HFFc6 (cell line): ENCODE measurements at regions not wholly inside any gene's neighbourhood (a gene's known extent, or its start where the extent isn't known, plus 50 kb on each side); places are given as distances from the start of the nearest gene placed in this dataset.

ENCODE experiments used
- DNase-seq: peaks from one replicate; pipeline ENCODE4 v3.0.0-alpha.2; 2018
- H3K27ac Mint-ChIP-seq: 2 replicates; pipeline ENCODE4 v1.8.0; 2020; ENCODE audit warnings: mild to moderate bottlenecking, mixed read lengths
- H3K27me3 Mint-ChIP-seq: 2 replicates; pipeline ENCODE4 v1.8.0; 2021; ENCODE audit warnings: mild to moderate bottlenecking, moderate library complexity, mixed read lengths; ENCODE audit not compliant: insufficient read depth
- H3K36me3 Mint-ChIP-seq: 2 replicates; pipeline ENCODE4 v1.8.0; 2021; ENCODE audit warnings: low read depth, mixed read lengths
- H3K4me1 Mint-ChIP-seq: 2 replicates; pipeline ENCODE4 v1.8.0; 2020; ENCODE audit warnings: low read depth, mixed read lengths
- H3K4me3 Mint-ChIP-seq: 2 replicates; pipeline ENCODE4 v1.8.0; 2020; ENCODE audit warnings: mild to moderate bottlenecking, moderate library complexity, mixed read lengths
- H3K9me3 Mint-ChIP-seq: 2 replicates; pipeline ENCODE4 v1.8.0; 2020; ENCODE audit warnings: mild to moderate bottlenecking, mixed read lengths
- TF ChIP-seq, protein P1 (sequence below): fragments of 200-600 bp; sonication (generic); IDR thresholded peaks from 2 replicates; pipeline ENCODE4 v1.5.0; 2021; ENCODE audit warnings: antibody characterized with exemption, mild to moderate bottlenecking

DNA sequence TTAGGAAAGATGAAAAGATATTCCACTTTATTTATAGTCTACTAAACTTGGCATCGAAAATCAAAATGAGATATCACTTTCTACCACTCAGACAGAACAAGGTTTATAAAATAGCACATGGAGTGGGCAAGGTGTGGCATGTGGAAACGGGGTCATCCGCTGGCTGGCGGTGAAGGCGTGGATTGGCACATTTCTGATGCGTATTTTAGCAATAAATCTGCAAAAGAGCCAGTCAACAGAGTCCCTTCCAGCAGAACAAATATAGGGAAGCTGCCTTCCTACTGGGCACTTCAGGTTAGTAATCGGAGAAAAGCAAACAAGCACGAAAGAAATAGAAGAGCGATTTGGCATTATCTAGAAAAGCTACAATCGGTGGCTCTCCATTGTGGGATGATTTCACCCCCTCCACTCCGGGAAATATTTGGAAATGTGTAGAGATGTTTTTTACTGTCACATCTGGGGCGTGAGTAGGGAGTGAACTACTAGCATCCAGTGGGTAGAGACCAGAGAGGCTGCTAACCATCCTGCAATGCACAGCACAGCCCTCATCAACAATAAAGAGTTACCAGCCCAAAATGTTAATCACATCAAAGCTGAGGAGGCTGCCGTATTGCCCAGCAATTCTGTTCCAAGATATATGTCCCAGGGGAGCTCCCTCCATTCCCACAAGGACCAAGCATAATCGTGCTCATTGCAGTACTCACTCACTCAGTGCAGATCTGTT lies 116.1 kb upstream of the PEG3 start:
- Mint-ChIP-seq H3K36me3 (peaks cover 11% of the 10 kb centered on the region), H3K27ac (no peak overlapping the region), H3K27me3 (peaks cover 2% of the 10 kb centered on the region; the same call in 1 of the 2 replicates), H3K4me1 (no peaks in the 10 kb centered on the region), H3K4me3 (no peak overlapping the region), H3K9me3 (peaks cover 70% of the 10 kb centered on the region)
- TF ChIP-seq, protein P1, sequence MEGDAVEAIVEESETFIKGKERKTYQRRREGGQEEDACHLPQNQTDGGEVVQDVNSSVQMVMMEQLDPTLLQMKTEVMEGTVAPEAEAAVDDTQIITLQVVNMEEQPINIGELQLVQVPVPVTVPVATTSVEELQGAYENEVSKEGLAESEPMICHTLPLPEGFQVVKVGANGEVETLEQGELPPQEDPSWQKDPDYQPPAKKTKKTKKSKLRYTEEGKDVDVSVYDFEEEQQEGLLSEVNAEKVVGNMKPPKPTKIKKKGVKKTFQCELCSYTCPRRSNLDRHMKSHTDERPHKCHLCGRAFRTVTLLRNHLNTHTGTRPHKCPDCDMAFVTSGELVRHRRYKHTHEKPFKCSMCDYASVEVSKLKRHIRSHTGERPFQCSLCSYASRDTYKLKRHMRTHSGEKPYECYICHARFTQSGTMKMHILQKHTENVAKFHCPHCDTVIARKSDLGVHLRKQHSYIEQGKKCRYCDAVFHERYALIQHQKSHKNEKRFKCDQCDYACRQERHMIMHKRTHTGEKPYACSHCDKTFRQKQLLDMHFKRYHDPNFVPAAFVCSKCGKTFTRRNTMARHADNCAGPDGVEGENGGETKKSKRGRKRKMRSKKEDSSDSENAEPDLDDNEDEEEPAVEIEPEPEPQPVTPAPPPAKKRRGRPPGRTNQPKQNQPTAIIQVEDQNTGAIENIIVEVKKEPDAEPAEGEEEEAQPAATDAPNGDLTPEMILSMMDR, result no peak
- DNase-seq, result no peak

DNA sequence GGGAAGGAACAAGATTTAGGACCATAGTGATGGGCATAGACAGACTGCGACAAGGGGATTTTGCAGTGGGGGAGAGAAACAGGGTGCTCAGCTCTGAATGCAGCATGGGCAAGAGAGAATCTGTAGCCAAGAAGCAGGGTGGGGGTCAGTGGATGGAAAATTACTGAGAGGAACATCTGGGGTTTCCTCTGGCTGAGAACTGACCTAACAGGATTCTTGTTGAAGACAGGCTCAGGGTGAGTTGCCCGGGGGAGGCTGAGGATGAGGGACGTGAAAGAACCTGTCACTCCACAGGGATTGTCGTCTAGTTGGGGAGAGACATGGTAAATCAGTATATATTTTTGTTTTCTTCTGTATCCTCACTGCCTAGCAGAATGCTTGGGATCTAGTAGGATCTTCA lies 118.7 kb upstream of the PEG3 start:
- H3K36me3 Mint-ChIP-seq, result peaks cover 12% of the 10 kb centered on the region
- TF ChIP-seq, protein P1, result no peak
- peaks cover 80% of the 10 kb centered on the region for H3K9me3 Mint-ChIP-seq
- peaks cover 2% of the 10 kb centered on the region; the same call in 1 of the 2 replicates for H3K27me3 Mint-ChIP-seq
- DNase-seq, result no peak
- no peak overlapping the region for H3K27ac Mint-ChIP-seq
- H3K4me1 Mint-ChIP-seq, result no peaks in the 10 kb centered on the region
- H3K4me3 Mint-ChIP-seq, result no peak overlapping the region

DNA sequence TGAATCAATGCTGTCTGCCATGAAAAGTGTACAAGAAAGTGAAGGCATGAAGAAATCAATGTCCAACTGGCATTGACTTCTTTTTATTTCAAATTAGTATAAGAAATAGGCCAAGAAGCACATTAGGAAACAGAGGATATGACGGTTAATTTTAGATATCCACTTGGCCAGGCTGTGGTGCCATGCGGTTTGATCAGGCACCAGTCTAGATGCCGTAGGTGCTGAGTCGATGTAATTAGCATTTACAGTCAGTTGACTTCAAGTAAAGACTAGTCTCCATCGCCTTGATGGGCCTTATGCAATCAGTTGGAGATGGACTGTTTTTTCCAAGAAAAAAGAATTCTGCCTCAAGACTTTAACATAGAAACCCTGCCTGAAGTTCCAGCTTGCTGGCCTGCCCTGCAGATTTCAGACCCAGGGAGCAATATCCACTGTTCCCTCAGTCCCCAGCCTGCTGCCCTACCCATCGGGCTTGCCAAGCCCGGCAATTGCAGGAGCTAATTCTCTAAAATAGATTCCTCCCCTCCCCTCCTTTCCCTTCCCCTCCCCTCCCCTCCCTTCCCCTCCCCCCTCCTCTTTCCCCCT lies 120.5 kb upstream of the PEG3 start:
- TF ChIP-seq, protein P1, result no peak
- Mint-ChIP-seq H3K4me1 (no peaks in the 10 kb centered on the region), H3K27me3 (peaks cover under 1% of the 10 kb centered on the region; the same call in 1 of the 2 replicates), H3K36me3 (peaks cover 16% of the 10 kb centered on the region), H3K27ac (no peak overlapping the region), H3K4me3 (no peak overlapping the region), H3K9me3 (peaks cover 81% of the 10 kb centered on the region)
- no peak for DNase-seq

DNA sequence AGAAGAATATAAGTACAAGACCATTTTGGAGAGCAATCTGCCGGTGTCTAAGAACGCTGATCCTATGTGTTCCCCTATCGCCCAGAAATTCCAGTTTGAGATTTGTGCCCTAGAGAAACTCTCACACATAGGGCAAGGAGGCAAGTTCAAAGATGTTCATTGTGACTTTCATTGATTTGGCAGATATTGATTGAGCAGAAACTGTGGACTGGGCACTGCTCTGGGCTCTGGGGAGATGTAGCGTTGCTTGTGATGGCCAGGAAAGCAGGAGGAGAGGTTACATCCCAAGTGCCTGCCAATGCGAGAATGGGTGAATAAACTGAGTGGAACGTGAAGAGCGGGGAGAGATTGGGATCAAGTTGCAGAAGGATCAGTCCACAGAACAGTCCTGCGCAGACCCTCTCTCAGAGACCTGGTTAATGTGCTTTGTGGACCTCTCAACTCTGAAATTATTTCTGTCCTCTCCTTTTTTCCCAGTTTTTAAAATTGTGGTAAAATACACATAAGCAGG lies 123.9 kb upstream of the PEG3 start:
- Mint-ChIP-seq H3K27ac (no peak overlapping the region), H3K9me3 (peaks cover 68% of the 10 kb centered on the region), H3K4me3 (no peak overlapping the region), H3K27me3 (no peaks in the 10 kb centered on the region), H3K36me3 (peaks cover 11% of the 10 kb centered on the region), H3K4me1 (no peaks in the 10 kb centered on the region)
- TF ChIP-seq, protein P1, result no peak
- no peak for DNase-seq

DNA sequence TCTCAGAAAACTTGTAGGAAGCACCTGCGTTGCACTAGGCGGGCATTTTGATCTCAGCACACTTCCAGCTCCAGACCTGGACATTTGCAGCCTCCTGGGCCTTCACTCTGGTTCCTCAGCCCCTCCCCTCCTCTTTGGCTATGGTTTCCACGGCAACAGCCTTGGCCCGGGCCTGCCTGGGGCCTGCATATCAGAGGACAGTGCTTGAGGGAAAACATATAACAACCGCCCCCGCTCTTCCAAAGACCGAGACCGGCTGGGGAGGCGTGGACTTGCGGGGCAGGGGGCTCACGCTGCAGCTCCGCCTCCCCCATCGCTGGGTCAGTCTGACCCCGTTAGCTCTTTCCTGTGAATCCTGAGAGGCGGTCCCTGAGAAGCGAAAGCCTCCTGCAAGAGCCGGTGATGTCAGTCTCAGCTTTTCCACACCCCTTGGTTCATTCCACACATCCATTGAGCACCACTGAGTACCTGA lies 125.7 kb upstream of the PEG3 start:
- no peaks in the 10 kb centered on the region for H3K4me1 Mint-ChIP-seq
- H3K9me3 Mint-ChIP-seq, result peaks cover 71% of the 10 kb centered on the region
- no peak overlapping the region for H3K4me3 Mint-ChIP-seq
- TF ChIP-seq, protein P1, result no peak
- DNase-seq, result no peak
- H3K36me3 Mint-ChIP-seq, result peaks cover 11% of the 10 kb centered on the region
- no peak overlapping the region for H3K27ac Mint-ChIP-seq
- no peaks in the 10 kb centered on the region for H3K27me3 Mint-ChIP-seq
